ENCODE measurements at regions not wholly inside any gene's neighbourhood (a gene's known extent, or its start where the extent isn't known, plus 50 kb on each side); places are given as distances from the start of the nearest gene placed in this dataset.
"Not testable (repeated sequence)": the region's sequence is repeated elsewhere in the genome, so short reads cannot be mapped to it uniquely, and the experiment has no call there.

DNA sequence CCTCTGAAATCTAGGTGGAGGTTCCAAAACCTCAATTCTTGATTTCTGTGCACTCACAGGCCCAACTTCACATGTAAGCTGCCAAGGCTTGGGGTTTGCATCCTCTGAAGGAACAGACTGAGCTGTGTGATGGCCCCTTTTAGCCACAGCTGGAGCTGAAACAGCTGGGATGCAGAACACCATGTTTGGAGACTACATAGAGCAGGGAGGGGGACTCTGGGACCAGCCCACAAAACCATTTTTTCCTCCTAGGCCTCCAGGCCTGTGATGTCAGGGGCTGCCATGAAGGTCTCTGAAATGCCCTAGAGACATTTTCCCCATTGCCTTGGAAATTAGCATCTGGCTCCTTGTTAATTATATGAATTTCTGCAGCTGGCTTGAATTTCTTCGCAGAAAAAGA is 1025.9 kb upstream of the NOVA1 start:
- no peaks in the 10 kb centered on the region for H3K36me3 ChIP-seq (ENCODE audit: control insufficient read depth, insufficient read depth, low read length)
- TF ChIP-seq, protein P1, sequence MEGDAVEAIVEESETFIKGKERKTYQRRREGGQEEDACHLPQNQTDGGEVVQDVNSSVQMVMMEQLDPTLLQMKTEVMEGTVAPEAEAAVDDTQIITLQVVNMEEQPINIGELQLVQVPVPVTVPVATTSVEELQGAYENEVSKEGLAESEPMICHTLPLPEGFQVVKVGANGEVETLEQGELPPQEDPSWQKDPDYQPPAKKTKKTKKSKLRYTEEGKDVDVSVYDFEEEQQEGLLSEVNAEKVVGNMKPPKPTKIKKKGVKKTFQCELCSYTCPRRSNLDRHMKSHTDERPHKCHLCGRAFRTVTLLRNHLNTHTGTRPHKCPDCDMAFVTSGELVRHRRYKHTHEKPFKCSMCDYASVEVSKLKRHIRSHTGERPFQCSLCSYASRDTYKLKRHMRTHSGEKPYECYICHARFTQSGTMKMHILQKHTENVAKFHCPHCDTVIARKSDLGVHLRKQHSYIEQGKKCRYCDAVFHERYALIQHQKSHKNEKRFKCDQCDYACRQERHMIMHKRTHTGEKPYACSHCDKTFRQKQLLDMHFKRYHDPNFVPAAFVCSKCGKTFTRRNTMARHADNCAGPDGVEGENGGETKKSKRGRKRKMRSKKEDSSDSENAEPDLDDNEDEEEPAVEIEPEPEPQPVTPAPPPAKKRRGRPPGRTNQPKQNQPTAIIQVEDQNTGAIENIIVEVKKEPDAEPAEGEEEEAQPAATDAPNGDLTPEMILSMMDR (IDR thresholded peaks at IDR 0.05; ENCODE audit: insufficient read depth, low read length, poor library complexity, severe bottlenecking), result no peak
- no peak for DNase-seq (ENCODE audit: low read depth)

DNA sequence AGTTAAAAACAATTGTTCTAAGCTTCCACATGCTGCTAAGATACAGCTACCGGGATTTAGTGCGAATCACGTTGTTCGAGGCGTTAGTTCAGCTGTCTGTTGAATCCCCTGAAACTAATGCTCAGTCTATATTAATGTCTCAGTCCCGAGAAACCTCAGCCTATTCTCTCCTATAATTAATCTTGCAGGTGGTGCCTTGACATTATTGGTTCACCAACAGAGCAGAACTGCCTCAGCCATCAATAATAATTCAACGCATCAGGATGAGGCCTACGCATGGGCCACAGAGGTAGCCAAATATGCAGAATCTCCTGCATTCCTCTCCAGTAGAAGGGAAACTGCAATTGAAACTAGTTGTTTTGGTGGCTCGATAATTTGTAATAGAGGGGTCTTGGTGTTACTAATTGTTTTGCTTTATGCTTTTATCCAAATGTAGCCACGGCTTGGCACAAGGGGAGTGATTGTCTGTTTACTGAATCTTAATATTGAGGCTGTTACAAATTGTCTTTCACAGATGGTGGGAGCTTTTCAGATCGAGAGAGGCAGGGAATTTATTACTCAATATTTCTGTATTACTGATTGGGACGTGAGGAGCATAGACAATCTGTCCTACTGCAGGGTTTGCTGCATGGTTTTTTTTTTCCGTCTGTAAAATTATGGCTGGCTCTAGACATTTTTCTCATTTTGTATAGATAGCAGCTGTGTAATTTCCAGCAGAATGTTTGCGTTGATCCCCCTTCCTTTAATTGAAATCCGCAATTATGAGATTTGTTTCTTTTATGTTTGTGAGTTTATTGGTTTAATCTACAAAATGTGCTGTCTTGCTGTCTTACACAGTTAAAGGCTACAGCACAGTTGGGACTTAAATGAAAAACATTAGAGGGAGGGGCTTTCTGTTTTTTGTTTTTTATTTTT is 1036.5 kb upstream of the NOVA1 start:
- Histone ChIP-seq H3K36me3 (ENCODE audit: control insufficient read depth, insufficient read depth, low read length) (no peaks in the 10 kb centered on the region), H3K4me3 (ENCODE audit: low read depth, low read length) (no peak overlapping the region), H3K27me3 (ENCODE audit: control insufficient read depth, insufficient read depth, low read length) (no peaks in the 10 kb centered on the region)
- TF ChIP-seq, protein P1 (IDR thresholded peaks at IDR 0.05; ENCODE audit: insufficient read depth, low read length, poor library complexity, severe bottlenecking), result no peak
- no peak for DNase-seq (ENCODE audit: low read depth)

More for the DNA sequence above, 1025.9 kb upstream of the NOVA1 start:
- no peak overlapping the region for H3K4me3 ChIP-seq (ENCODE audit: low read depth, low read length)
- no peaks in the 10 kb centered on the region for H3K27me3 ChIP-seq (ENCODE audit: control insufficient read depth, insufficient read depth, low read length)

DNA sequence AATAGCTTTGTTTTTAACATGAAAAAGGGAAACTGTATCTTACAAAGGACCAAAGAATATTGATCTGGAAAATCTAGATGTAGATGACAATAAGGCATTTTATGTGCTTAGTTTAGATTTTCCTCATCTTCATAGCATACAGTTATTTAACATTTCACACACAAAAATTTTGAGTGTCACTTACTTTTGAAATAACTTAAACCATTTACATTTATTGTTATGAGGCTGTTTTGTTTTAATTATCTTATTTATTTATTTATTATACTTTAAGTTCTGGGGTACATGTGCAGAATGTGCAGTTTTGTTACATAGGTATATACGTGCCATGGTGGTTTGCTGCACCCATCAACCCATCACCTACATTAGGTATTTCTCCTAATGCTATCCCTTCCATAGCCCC is 1042.9 kb upstream of the NOVA1 start:
- not testable (repeated sequence) for H3K4me3 ChIP-seq (ENCODE audit: low read depth, low read length); DNase-seq (ENCODE audit: low read depth); H3K27me3 ChIP-seq (ENCODE audit: control insufficient read depth, insufficient read depth, low read length); H3K36me3 ChIP-seq (ENCODE audit: control insufficient read depth, insufficient read depth, low read length)

DNA sequence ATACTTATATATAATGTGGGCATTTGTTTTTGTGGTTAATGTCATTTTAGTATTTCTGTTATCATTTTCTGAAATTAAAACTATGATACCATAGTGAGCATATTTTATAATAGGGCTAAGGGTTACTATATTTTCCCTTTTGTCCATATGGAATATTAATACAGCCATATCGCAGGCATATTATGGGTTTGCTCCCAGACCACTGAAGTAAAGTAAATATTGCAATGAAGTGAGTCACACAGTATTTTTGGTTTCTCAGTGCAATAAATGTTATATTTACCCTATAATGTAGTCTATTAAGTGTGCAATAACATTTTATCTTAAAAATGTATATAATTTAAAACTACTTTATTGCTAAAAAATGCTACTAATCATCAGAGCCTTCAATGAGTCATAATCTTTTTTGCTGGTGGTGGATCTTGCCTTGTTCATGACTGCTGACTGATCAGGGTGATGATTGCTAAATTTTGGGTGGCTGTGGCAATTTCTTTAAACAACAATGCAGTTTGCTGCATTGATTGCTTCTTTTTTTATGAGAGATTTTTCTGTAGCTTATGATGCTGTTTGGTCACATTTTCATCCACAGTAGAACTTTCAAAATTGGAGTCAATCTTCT is 1044.5 kb upstream of the NOVA1 start:
- TF ChIP-seq, protein P1 (IDR thresholded peaks at IDR 0.05; ENCODE audit: insufficient read depth, low read length, poor library complexity, severe bottlenecking), result no peak
- H3K36me3 ChIP-seq (ENCODE audit: control insufficient read depth, insufficient read depth, low read length), result no peaks in the 10 kb centered on the region
- no peaks in the 10 kb centered on the region for H3K27me3 ChIP-seq (ENCODE audit: control insufficient read depth, insufficient read depth, low read length)
- DNase-seq (ENCODE audit: low read depth), result no peak
- no peak overlapping the region for H3K4me3 ChIP-seq (ENCODE audit: low read depth, low read length)

DNA sequence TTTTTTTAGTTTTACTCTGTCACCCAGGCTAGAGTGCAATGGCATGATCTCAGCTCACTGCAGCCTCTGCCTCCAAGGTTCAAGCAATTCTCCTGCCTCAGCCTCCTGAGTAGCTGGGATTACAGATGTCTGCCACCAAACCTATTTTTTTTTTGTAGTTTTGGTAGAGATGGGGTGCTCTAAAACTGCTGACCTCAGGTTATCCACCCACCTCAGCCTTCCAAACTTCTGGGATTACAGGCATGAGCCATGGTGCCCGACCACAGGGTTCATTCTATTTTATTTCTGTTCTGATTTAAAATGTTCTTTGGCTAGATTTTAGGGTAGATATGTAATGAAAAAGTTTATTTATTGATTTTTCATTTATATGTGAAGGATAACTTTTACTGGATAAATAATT is 1062.8 kb upstream of the NOVA1 start:
- no peaks in the 10 kb centered on the region for H3K36me3 ChIP-seq (ENCODE audit: control insufficient read depth, insufficient read depth, low read length)
- TF ChIP-seq, protein P1 (IDR thresholded peaks at IDR 0.05; ENCODE audit: insufficient read depth, low read length, poor library complexity, severe bottlenecking), result no peak
- H3K27me3 ChIP-seq (ENCODE audit: control insufficient read depth, insufficient read depth, low read length), result no peaks in the 10 kb centered on the region
- DNase-seq (ENCODE audit: low read depth), result no peak
- no peak overlapping the region for H3K4me3 ChIP-seq (ENCODE audit: low read depth, low read length)

DNA sequence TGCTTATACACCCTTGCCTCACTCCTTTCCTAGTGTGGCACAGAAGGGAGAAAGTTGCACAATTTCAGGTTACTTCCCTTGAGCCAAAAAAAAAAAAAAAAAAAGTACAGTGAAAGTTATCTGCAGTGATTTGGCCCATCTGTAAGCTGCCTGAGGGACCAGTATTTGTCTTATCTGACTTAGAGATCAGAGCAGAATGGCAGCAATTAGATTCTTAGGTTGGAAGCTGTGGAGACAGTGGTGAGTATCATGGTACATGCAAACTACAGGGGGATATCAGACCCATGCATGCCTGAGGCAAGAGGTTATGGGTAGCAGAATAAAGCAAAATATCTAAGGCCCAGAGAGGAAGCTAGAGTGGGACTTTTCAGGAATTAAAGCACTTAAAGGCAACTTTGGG is 1070.7 kb upstream of the NOVA1 start:
- Histone ChIP-seq H3K27me3 (ENCODE audit: control insufficient read depth, insufficient read depth, low read length) (no peaks in the 10 kb centered on the region), H3K4me3 (ENCODE audit: low read depth, low read length) (no peak overlapping the region), H3K36me3 (ENCODE audit: control insufficient read depth, insufficient read depth, low read length) (no peaks in the 10 kb centered on the region)
- DNase-seq (ENCODE audit: low read depth), result no peak
- TF ChIP-seq, protein P1 (IDR thresholded peaks at IDR 0.05; ENCODE audit: insufficient read depth, low read length, poor library complexity, severe bottlenecking), result no peak

All from kidney epithelial cell (primary cell).